ACC112 (cell line): ENCODE measurements at regions not wholly inside any gene's neighbourhood (a gene's known extent, or its start where the extent isn't known, plus 50 kb on each side); places are given as distances from the start of the nearest gene placed in this dataset.

Source experiments
- H2AFZ ChIP-seq: fragments of 200-600 bp; sonication (generic); one replicate; pipeline ENCODE4 v1.6.0; 2017; ENCODE audit warnings: antibody characterized with exemption, low read length; ENCODE audit not compliant: unreplicated experiment
- H3K27ac ChIP-seq: fragments of 200-600 bp; sonication (generic); 2 replicates; pipeline ENCODE4 v1.5.1; 2014; ENCODE audit warnings: low read depth, mild to moderate bottlenecking, antibody characterized with exemption, low read length, moderate library complexity
- H3K27me3 ChIP-seq: fragments of 200-600 bp; sonication (generic); 2 replicates; pipeline ENCODE4 v1.6.1; 2014; ENCODE audit warnings: mild to moderate bottlenecking, antibody characterized with exemption, low read length, moderate library complexity, mixed read lengths; ENCODE audit not compliant: insufficient read depth
- H3K36me3 ChIP-seq: fragments of 200-600 bp; sonication (generic); 2 replicates; pipeline ENCODE4 v1.6.1; 2016; ENCODE audit warnings: mild to moderate bottlenecking, antibody characterized with exemption, low read length, moderate library complexity, mixed read lengths; ENCODE audit not compliant: insufficient read depth
- H3K4me1 ChIP-seq: fragments of 200-600 bp; sonication (generic); one replicate; pipeline ENCODE4 v1.6.1; 2016; ENCODE audit warnings: low read length, mixed read lengths; ENCODE audit not compliant: insufficient read depth, unreplicated experiment, control insufficient read depth
- H3K4me3 ChIP-seq: fragments of 200-600 bp; sonication (generic); 2 replicates; pipeline ENCODE4 v1.5.1; 2014; ENCODE audit warnings: mild to moderate bottlenecking, low read depth, low read length
- H3K79me2 ChIP-seq: fragments of 200-600 bp; sonication (generic); one replicate; pipeline ENCODE4 v1.6.0; 2016; ENCODE audit warnings: low read length; ENCODE audit not compliant: control insufficient read depth, unreplicated experiment, insufficient read depth

GRCh38 chr20:48339986-48340882, 487.6 kb downstream of the PREX1 start:
- Histone ChIP-seq H3K4me1 (peaks cover 5% of the 10 kb centered on the region), H3K79me2 (no peaks in the 10 kb centered on the region), H3K27me3 (peaks cover 69% of the 10 kb centered on the region), H3K27ac (no peak overlapping the region), H3K36me3 (no peaks in the 10 kb centered on the region), H3K4me3 (no peak overlapping the region), H2AFZ (no peak overlapping the region)

- H3K36me3 ChIP-seq = no peaks in the 10 kb centered on the region
- peaks cover 61% of the 10 kb centered on the region for H3K27me3 ChIP-seq
- H2AFZ ChIP-seq = no peak overlapping the region
- peaks cover 5% of the 10 kb centered on the region for H3K4me1 ChIP-seq
- H3K27ac ChIP-seq = no peak overlapping the region
- no peak overlapping the region for H3K4me3 ChIP-seq
- H3K79me2 ChIP-seq = no peaks in the 10 kb centered on the region
Measured at GRCh38 chr20:48339190-48339985, 488.4 kb downstream of the PREX1 start.

- no peaks in the 10 kb centered on the region for H3K36me3 ChIP-seq
- peaks cover 5% of the 10 kb centered on the region for H3K4me1 ChIP-seq
- H2AFZ ChIP-seq = no peak overlapping the region
- no peak overlapping the region for H3K4me3 ChIP-seq
- no peaks in the 10 kb centered on the region for H3K79me2 ChIP-seq
- H3K27me3 ChIP-seq = peaks cover 57% of the 10 kb centered on the region
- H3K27ac ChIP-seq = no peak overlapping the region
Measured at GRCh38 chr20:48338717-48339116, 489.1 kb downstream of the PREX1 start.

GRCh38 chr20:48336597-48336996, 491.2 kb downstream of the PREX1 start:
- no peak overlapping the region for H3K27ac ChIP-seq
- H3K36me3 ChIP-seq = no peaks in the 10 kb centered on the region
- H3K27me3 ChIP-seq = peaks cover 59% of the 10 kb centered on the region
- H3K4me3 ChIP-seq = no peak overlapping the region
- H3K79me2 ChIP-seq = no peaks in the 10 kb centered on the region
- H2AFZ ChIP-seq = no peak overlapping the region
- peaks cover 5% of the 10 kb centered on the region for H3K4me1 ChIP-seq

DNA sequence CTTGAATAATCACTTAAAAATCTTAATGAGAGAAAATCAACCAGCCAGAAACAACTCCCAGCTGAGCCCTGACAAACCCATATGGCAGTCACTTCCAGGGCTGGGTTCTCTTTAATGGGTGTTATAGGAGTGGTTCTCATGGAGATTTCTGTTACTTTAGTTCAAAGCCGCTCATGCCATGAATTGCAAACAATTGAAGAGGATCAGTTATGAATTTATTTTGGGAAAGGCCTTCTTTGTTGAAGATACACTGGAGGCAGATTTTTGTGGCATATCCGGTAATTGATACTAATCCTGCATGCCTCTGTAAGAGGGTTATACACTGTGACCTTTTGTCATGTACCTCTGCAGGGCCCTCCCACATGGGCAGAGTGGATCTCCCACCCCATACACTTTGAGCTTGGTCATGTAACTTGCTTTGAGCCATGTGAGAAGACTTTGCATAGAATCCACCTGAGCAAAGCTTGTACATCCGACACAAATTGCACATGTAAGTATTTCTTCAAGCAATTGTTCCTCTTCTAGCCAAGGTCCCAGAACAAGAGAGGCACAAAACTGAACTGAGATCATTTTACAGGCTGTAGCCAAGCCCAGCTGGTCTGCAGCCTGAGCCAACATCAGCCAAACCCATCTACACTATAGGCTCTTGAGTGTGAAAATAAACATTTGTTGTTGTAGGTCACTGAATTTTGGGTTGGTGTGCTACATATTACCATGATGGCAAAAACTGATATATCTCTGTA, 492.3 kb downstream of the PREX1 start:
- H3K27ac ChIP-seq = no peak overlapping the region
- no peaks in the 10 kb centered on the region for H3K36me3 ChIP-seq
- H3K79me2 ChIP-seq = no peaks in the 10 kb centered on the region
- peaks cover 69% of the 10 kb centered on the region for H3K27me3 ChIP-seq
- H3K4me1 ChIP-seq = peaks cover 5% of the 10 kb centered on the region
- no peak overlapping the region for H2AFZ ChIP-seq
- no peak overlapping the region for H3K4me3 ChIP-seq

- Histone ChIP-seq H3K27me3 (peaks cover 60% of the 10 kb centered on the region), H2AFZ (no peak overlapping the region), H3K36me3 (no peaks in the 10 kb centered on the region), H3K4me1 (peaks cover under 1% of the 10 kb centered on the region), H3K4me3 (no peak overlapping the region), H3K79me2 (no peaks in the 10 kb centered on the region), H3K27ac (no peak overlapping the region)
Measured at GRCh38 chr20:48333707-48334106, 494.1 kb downstream of the PREX1 start.

- no peak overlapping the region for H2AFZ ChIP-seq
- no peak overlapping the region for H3K27ac ChIP-seq
- no peaks in the 10 kb centered on the region for H3K4me1 ChIP-seq
- no peak overlapping the region for H3K4me3 ChIP-seq
- peaks cover 64% of the 10 kb centered on the region for H3K27me3 ChIP-seq
- H3K36me3 ChIP-seq = no peaks in the 10 kb centered on the region
- no peaks in the 10 kb centered on the region for H3K79me2 ChIP-seq
Measured at GRCh38 chr20:48332555-48332954, 495.2 kb downstream of the PREX1 start.

GRCh38 chr20:48331518-48332286, 496.1 kb downstream of the PREX1 start:
- Histone ChIP-seq H3K27me3 (peaks cover 68% of the 10 kb centered on the region), H3K4me1 (no peaks in the 10 kb centered on the region), H2AFZ (no peak overlapping the region), H3K79me2 (no peaks in the 10 kb centered on the region), H3K4me3 (no peak overlapping the region), H3K36me3 (no peaks in the 10 kb centered on the region), H3K27ac (no peak overlapping the region)

DNA sequence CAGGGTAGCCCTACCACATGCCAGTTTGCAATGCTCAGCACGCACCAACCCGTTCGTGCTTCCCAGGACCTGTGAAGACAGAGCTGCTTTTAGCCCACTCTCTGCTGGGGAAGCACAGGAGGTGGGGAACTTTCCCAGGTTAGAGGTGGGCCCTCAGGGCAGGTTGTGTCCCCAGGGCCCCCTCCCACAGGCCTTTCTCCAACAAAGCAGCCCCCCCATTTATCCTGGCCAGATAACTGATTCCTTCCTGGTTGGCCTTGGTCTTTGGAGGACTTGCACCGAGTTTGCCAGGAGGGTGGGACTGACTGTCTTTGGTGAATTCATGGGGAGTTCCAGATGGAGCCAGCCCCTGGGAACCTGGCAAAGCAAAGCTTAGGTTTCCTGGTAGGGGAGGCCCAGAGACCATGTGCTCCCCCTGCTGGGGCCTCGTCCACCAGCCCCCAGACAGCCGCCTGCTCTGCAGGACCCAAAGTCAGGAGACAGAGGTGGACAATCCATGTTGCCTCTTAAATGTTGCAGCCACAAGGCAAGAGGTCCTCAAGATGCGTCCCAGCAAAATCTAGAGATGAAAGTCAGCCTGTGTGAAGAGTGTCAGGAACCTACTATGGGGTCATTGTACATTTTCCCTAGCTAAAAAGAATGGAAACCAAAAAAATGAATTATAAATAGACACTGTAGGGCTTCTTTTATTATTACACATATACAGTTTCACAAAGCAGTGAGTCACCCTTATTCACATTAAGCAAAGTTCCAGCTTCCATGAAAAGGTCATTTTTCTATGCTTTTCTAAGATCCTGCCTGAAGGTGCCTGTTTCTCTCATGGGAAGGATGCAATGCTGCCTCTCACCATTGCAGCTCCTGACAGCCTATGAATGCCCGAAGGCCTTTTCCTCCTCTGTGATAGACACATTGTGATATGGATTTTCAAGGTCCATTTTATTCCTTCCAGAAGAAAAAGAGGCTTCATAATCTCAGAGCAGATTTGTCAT, 497.8 kb downstream of the PREX1 start:
- Histone ChIP-seq H3K27me3 (peaks cover 59% of the 10 kb centered on the region), H3K36me3 (no peaks in the 10 kb centered on the region), H3K79me2 (no peaks in the 10 kb centered on the region), H2AFZ (no peak overlapping the region), H3K27ac (no peak overlapping the region), H3K4me3 (no peak overlapping the region), H3K4me1 (no peaks in the 10 kb centered on the region)
